ENCODE measurements at regions not wholly inside any gene's neighbourhood (a gene's known extent, or its start where the extent isn't known, plus 50 kb on each side); places are given as distances from the start of the nearest gene placed in this dataset.

GRCh38 chr21:23247334-23247733 is 2249.1 kb downstream of the NCAM2 start:
- H3K27ac Mint-ChIP-seq, result no peak overlapping the region
- no peak overlapping the region for H3K4me3 Mint-ChIP-seq
- H3K9me3 Mint-ChIP-seq, result peaks cover 2% of the 10 kb centered on the region
- intact Hi-C loops (cut with micrococcal nuclease), result no loop called here
- no peaks in the 10 kb centered on the region for H3K36me3 Mint-ChIP-seq
- POLR2A ChIA-PET, result no interaction called here
- H3K4me1 Mint-ChIP-seq (ENCODE audit: low read depth), result no peaks in the 10 kb centered on the region
- no peak for DNase-seq
- no peaks in the 10 kb centered on the region for H3K27me3 Mint-ChIP-seq
- CTCF ChIA-PET, result no interaction called here

DNA sequence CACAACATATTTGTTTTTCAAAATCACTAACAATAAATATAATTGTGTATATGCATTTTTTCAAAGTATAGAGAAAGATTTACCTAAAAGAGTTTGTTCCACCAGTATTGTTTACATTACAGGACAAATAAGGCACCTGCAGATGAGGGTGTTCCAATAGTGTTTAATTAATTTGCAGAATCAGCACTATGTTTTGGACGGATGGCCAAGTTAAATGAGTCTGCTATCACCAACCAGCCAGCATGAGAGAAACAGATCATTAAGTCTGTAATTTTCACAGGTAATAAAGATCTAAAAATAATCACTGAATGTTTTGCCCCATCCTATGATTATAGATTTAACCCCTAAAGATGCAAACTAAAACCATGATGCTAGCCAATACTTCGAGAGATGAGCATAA is 2247.0 kb downstream of the NCAM2 start:
- no peaks in the 10 kb centered on the region for H3K4me1 Mint-ChIP-seq (ENCODE audit: low read depth)
- ChIA-PET CTCF (no interaction called here), POLR2A (no interaction called here)
- intact Hi-C loops (cut with micrococcal nuclease), result no loop called here
- DNase-seq, result no peak
- no peaks in the 10 kb centered on the region for H3K27me3 Mint-ChIP-seq
- no peaks in the 10 kb centered on the region for H3K36me3 Mint-ChIP-seq
- no peak overlapping the region for H3K4me3 Mint-ChIP-seq
- no peak overlapping the region for H3K27ac Mint-ChIP-seq
- peaks cover 2% of the 10 kb centered on the region for H3K9me3 Mint-ChIP-seq

DNA sequence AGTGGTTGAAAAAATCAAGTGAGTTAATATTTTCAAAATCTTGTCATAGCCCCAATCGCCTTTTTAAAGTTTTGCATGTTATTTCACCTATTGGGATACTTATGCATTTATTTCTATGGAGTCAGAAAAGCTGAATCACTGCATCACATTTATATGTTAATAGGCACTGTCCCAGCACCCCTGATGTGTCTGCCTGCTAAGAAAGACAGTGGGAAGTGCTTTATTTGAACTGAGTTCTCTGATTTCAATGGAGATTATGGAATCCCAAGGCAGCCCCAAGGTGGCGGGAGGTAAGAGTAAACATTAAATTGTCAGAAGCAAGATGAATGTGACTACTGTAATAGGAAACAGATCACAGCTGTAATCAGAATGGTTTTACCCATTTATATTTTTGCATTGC is 2225.7 kb downstream of the NCAM2 start:
- Mint-ChIP-seq H3K9me3 (peaks cover 3% of the 10 kb centered on the region), H3K27me3 (no peaks in the 10 kb centered on the region), H3K27ac (no peak overlapping the region), H3K36me3 (no peaks in the 10 kb centered on the region), H3K4me3 (no peak overlapping the region), H3K4me1 (ENCODE audit: low read depth) (no peaks in the 10 kb centered on the region)
- no peak for DNase-seq
- ChIA-PET POLR2A (no interaction called here), CTCF (no interaction called here)
- intact Hi-C loops (cut with micrococcal nuclease), result no loop called here

GRCh38 chr21:23218667-23219066 is 2220.5 kb downstream of the NCAM2 start:
- no peak overlapping the region for H3K27ac Mint-ChIP-seq

DNA sequence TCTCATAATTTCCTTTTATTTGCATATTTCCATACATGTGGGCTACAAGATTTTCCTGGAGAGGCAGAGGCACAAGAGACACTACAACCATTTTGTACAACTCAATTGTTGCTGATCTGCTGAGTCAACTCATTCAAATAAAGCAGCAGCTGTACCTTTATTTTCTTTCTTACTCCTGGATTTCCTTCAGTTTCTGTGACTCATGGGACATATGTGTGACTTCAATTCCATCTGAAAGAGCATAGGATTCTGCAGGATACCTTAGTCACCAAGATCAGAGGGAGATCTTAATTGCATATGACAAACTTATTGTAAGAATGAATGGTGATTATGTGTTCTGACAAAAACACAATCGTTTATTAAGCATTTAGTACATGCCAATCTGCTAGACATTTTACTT is 2219.4 kb downstream of the NCAM2 start:
- Mint-ChIP-seq H3K4me1 (ENCODE audit: low read depth) (no peaks in the 10 kb centered on the region), H3K4me3 (no peak overlapping the region), H3K27ac (no peak overlapping the region), H3K27me3 (no peaks in the 10 kb centered on the region), H3K9me3 (peaks cover 14% of the 10 kb centered on the region), H3K36me3 (no peaks in the 10 kb centered on the region)
- ChIA-PET CTCF (no interaction called here), POLR2A (no interaction called here)
- intact Hi-C loops (cut with micrococcal nuclease), result no loop called here
- no peak for DNase-seq

More at GRCh38 chr21:23218667-23219066, 2220.5 kb downstream of the NCAM2 start:
- ChIA-PET CTCF (no interaction called here), POLR2A (no interaction called here)
- H3K9me3 Mint-ChIP-seq, result peaks cover 6% of the 10 kb centered on the region
- DNase-seq, result no peak
- intact Hi-C loops (cut with micrococcal nuclease), result no loop called here
- no peaks in the 10 kb centered on the region for H3K36me3 Mint-ChIP-seq
- no peaks in the 10 kb centered on the region for H3K27me3 Mint-ChIP-seq
- no peak overlapping the region for H3K4me3 Mint-ChIP-seq
- no peaks in the 10 kb centered on the region for H3K4me1 Mint-ChIP-seq (ENCODE audit: low read depth)

DNA sequence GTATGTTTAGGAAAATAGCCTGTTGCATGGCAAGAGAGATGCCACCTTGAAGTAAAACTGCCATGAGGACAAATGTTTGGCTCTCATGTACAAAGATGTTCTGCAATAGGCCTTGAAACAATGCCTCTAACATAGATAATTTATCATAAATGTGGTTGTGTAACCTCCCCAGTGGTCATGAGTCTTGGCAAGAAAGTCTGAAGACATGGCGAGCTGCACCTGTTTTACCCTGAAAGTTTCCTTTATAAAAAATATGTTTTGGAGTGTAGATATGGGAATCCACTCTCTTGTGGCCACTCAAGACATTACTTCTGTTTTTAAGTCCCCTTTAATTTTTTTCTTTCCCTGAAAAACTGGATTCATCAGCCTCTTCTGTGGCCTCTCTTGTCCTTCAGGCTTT is 2217.1 kb downstream of the NCAM2 start:
- DNase-seq, result no peak
- ChIA-PET CTCF (no interaction called here), POLR2A (no interaction called here)
- H3K27ac Mint-ChIP-seq, result no peak overlapping the region
- H3K36me3 Mint-ChIP-seq, result no peaks in the 10 kb centered on the region
- no peaks in the 10 kb centered on the region for H3K4me1 Mint-ChIP-seq (ENCODE audit: low read depth)
- intact Hi-C loops (cut with micrococcal nuclease), result no loop called here
- no peak overlapping the region for H3K4me3 Mint-ChIP-seq
- no peaks in the 10 kb centered on the region for H3K27me3 Mint-ChIP-seq
- H3K9me3 Mint-ChIP-seq, result peaks cover 14% of the 10 kb centered on the region

Data from activated CD4-positive, alpha-beta memory T cell treated with anti-CD3 and anti-CD28 coated beads for 36 hours (primary cell).